SK-N-SH treated with all-trans-retinoic acid at 6 μM for 48 hours (cell line): ENCODE measurements at regions not wholly inside any gene's neighbourhood (a gene's known extent, or its start where the extent isn't known, plus 50 kb on each side); places are given as distances from the start of the nearest gene placed in this dataset.

Experiments used
- ARNTL ChIP-seq: fragments of 450-650 bp; formaldehyde crosslinking; IDR thresholded peaks from 2 replicates; pipeline ENCODE4 v1.5.0; 2020; ENCODE audit warnings: low read depth, mild to moderate bottlenecking, moderate library complexity, borderline replicate concordance
- CSDC2 ChIP-seq: fragments of 250-450 bp; sonication (Bioruptor Pico); IDR thresholded peaks from 2 replicates; pipeline ENCODE4 v1.5.0; 2020; ENCODE audit warnings: mild to moderate bottlenecking, moderate library complexity
- ISL1 ChIP-seq: fragments of 250-450 bp; sonication (Bioruptor Pico); IDR thresholded peaks from 2 replicates; pipeline ENCODE4 v2.1.2; 2022; ENCODE audit warnings: mild to moderate bottlenecking, moderate library complexity
- RARB ChIP-seq: fragments of 250-450 bp; sonication (Bioruptor Pico); IDR thresholded peaks from 2 replicates; pipeline ENCODE4 v1.8.0; 2021; ENCODE audit warnings: mild to moderate bottlenecking, moderate library complexity
- SNAI2 ChIP-seq: fragments of 250-450 bp; sonication (Bioruptor Pico); IDR thresholded peaks from 2 replicates; pipeline ENCODE4 v1.5.0; 2020; ENCODE audit warnings: mild to moderate bottlenecking, moderate library complexity
- TCF4 ChIP-seq: fragments of 250-450 bp; sonication (Bioruptor Pico); IDR thresholded peaks from 2 replicates; pipeline ENCODE4 v1.8.0; 2021; ENCODE audit warnings: mild to moderate bottlenecking, moderate library complexity, borderline replicate concordance
- ZFP3 ChIP-seq: fragments of 250-450 bp; sonication (Bioruptor Pico); IDR thresholded peaks from 2 replicates; pipeline ENCODE4 v1.5.0; 2020; ENCODE audit warnings: mild to moderate bottlenecking, moderate library complexity
- ZFP30 ChIP-seq: fragments of 450-650 bp; formaldehyde crosslinking; IDR thresholded peaks from 2 replicates; pipeline ENCODE4 v1.5.0; 2022; ENCODE audit warnings: mild to moderate bottlenecking, moderate library complexity
- ZNF565 ChIP-seq: fragments of 450-650 bp; formaldehyde crosslinking; conservative IDR thresholded peaks from 2 replicates; pipeline ENCODE4 v1.5.0; 2020; ENCODE audit warnings: low read depth, mild to moderate bottlenecking, moderate library complexity
- TF ChIP-seq, protein P1 (sequence below): fragments of 250-450 bp; sonication (Bioruptor Pico); IDR thresholded peaks from 2 replicates; pipeline ENCODE4 v1.8.0; 2021; ENCODE audit warnings: low read depth, mild to moderate bottlenecking, moderate library complexity, borderline replicate concordance

DNA sequence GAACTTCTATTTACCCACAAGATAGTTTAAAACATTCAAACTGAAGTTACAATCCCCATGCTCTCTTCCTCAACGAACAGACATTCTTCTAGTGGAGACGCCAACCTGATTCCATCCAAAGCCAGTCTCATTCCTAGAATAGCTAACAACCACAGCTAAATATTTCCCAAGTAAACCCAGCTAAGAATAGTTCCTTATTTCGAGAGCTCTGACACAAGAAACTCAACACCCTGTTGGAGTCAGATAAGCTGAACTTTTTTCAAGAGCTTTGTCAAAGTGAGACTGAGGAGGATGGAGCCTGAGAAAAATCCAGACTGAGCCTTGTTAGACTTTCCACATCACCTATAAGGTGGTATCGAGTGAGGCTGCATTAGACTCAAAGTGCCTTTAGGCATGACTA lies 56.7 kb upstream of the RPS23 start:
- TF ChIP-seq ZNF565 (CRISPR knock-in tag): no peak
- no peak for TF ChIP-seq TCF4 (CRISPR knock-in tag)
- no peak for TF ChIP-seq ARNTL (CRISPR knock-in tag)
- no peak for TF ChIP-seq CSDC2 (CRISPR knock-in tag)
- TF ChIP-seq ZFP3 (CRISPR knock-in tag): no peak
- TF ChIP-seq RARB: no peak
- TF ChIP-seq, protein P1, sequence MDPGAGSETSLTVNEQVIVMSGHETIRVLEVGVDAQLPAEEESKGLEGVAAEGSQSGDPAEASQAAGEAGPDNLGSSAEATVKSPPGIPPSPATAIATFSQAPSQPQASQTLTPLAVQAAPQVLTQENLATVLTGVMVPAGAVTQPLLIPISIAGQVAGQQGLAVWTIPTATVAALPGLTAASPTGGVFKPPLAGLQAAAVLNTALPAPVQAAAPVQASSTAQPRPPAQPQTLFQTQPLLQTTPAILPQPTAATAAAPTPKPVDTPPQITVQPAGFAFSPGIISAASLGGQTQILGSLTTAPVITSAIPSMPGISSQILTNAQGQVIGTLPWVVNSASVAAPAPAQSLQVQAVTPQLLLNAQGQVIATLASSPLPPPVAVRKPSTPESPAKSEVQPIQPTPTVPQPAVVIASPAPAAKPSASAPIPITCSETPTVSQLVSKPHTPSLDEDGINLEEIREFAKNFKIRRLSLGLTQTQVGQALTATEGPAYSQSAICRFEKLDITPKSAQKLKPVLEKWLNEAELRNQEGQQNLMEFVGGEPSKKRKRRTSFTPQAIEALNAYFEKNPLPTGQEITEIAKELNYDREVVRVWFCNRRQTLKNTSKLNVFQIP (CRISPR knock-in tag): peak; percentile 28; the same call in 1 of the 2 replicates
- no peak for TF ChIP-seq SNAI2
- no peak for TF ChIP-seq ISL1
- TF ChIP-seq ZFP30: no peak
